Astrocyte (in vitro differentiated cells and primary cell): ENCODE measurements at regions not wholly inside any gene's neighbourhood (a gene's known extent, or its start where the extent isn't known, plus 50 kb on each side); places are given as distances from the start of the nearest gene placed in this dataset.

Experiments used
- EZH2 ChIP-seq: IDR thresholded peaks from 2 replicates; pipeline ENCODE4 v1.6.1; 2012; ENCODE audit warnings: mild to moderate bottlenecking, low read length, inconsistent platforms; ENCODE audit not compliant: insufficient read depth
- TF ChIP-seq, protein P1 (sequence below): IDR thresholded peaks from 2 replicates; pipeline ENCODE4 v1.5.1; 2011; ENCODE audit warnings: low read depth, mild to moderate bottlenecking, inconsistent platforms, low read length, moderate library complexity; ENCODE audit not compliant: insufficient read depth

DNA sequence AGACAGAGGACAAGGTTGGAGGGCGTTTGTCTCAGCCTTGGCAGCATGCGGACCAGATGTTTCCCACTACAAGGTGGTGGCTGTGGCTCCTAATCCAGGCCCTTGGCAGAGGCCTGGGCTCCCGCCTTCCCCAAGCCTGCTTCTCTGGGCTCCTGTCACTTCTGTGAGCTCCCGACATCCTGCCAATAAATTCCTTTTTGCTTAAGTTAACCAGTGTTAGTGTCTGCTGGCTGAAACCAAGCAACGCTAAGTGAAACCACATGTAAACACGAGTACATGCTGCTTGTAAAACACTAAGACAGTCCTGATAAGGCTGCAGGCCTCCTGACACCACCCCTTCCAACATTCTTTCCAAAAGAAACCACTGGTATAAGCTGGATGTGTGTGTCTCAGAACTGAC lies 263.6 kb upstream of the ZMIZ1 start:
- no peak for TF ChIP-seq EZH2
- TF ChIP-seq, protein P1, sequence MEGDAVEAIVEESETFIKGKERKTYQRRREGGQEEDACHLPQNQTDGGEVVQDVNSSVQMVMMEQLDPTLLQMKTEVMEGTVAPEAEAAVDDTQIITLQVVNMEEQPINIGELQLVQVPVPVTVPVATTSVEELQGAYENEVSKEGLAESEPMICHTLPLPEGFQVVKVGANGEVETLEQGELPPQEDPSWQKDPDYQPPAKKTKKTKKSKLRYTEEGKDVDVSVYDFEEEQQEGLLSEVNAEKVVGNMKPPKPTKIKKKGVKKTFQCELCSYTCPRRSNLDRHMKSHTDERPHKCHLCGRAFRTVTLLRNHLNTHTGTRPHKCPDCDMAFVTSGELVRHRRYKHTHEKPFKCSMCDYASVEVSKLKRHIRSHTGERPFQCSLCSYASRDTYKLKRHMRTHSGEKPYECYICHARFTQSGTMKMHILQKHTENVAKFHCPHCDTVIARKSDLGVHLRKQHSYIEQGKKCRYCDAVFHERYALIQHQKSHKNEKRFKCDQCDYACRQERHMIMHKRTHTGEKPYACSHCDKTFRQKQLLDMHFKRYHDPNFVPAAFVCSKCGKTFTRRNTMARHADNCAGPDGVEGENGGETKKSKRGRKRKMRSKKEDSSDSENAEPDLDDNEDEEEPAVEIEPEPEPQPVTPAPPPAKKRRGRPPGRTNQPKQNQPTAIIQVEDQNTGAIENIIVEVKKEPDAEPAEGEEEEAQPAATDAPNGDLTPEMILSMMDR, result no peak
